NT2/D1 (cell line): ENCODE measurements at regions not wholly inside any gene's neighbourhood (a gene's known extent, or its start where the extent isn't known, plus 50 kb on each side); places are given as distances from the start of the nearest gene placed in this dataset.

Experiments used
- DNase-seq: peaks from one replicate; pipeline ENCODE4 v3.0.0-alpha.2; 2011; ENCODE audit warnings: low read depth, low spot score
- H3K27me3 ChIP-seq: 2 replicates; pipeline ENCODE4 v1.6.0; 2011; ENCODE audit warnings: mild to moderate bottlenecking; ENCODE audit not compliant: insufficient read length, insufficient read depth
- H3K36me3 ChIP-seq: 2 replicates; pipeline ENCODE4 v1.6.1; 2011; ENCODE audit warnings: mild to moderate bottlenecking, low read length, mixed read lengths; ENCODE audit not compliant: insufficient read depth, insufficient read length
- H3K4me1 ChIP-seq: 2 replicates; pipeline ENCODE4 v1.5.1; 2011; ENCODE audit not compliant: insufficient read depth, insufficient read length
- H3K4me3 ChIP-seq: 2 replicates; pipeline ENCODE4 v1.5.1; 2011; ENCODE audit warnings: low read depth; ENCODE audit not compliant: insufficient read length
- H3K9ac ChIP-seq: 2 replicates; pipeline ENCODE4 v1.6.0; 2011; ENCODE audit warnings: low read depth; ENCODE audit not compliant: insufficient read length
- H3K9me3 ChIP-seq: 2 replicates; pipeline ENCODE4 v1.5.1; 2011; ENCODE audit warnings: mild to moderate bottlenecking, low read length; ENCODE audit not compliant: insufficient read depth
- SUZ12 ChIP-seq: IDR thresholded peaks from 2 replicates; pipeline ENCODE4 v1.6.1; 2011; ENCODE audit not compliant: insufficient read length, insufficient read depth; ENCODE audit errors: extremely low read depth
- YY1 ChIP-seq: IDR thresholded peaks from 2 replicates; pipeline ENCODE4 v1.6.1; 2011; ENCODE audit not compliant: insufficient read length, insufficient read depth
- ZNF274 ChIP-seq: IDR thresholded peaks from 2 replicates; pipeline ENCODE4 v1.6.1; 2011; ENCODE audit warnings: mild to moderate bottlenecking, low read depth, low read length

GRCh38 chr2:52526735-52527134, 1240.9 kb upstream of the CHAC2 start:
- no peak overlapping the region for H3K9ac ChIP-seq
- TF ChIP-seq SUZ12 (no peak), ZNF274 (no peak), YY1 (no peak)
- H3K4me1 ChIP-seq: no peaks in the 10 kb centered on the region
- H3K9me3 ChIP-seq: peaks cover 11% of the 10 kb centered on the region; the same call in 1 of the 2 replicates
- H3K36me3 ChIP-seq: no peaks in the 10 kb centered on the region
- H3K4me3 ChIP-seq: no peak overlapping the region
- H3K27me3 ChIP-seq: no peaks in the 10 kb centered on the region
- DNase-seq: no peak

GRCh38 chr2:52520644-52521043, 1247.0 kb upstream of the CHAC2 start:
- H3K4me1 ChIP-seq: no peaks in the 10 kb centered on the region
- no peak for DNase-seq
- H3K27me3 ChIP-seq: no peaks in the 10 kb centered on the region
- peaks cover 11% of the 10 kb centered on the region; the same call in 1 of the 2 replicates for H3K9me3 ChIP-seq
- no peaks in the 10 kb centered on the region for H3K36me3 ChIP-seq
- no peak overlapping the region for H3K9ac ChIP-seq
- TF ChIP-seq ZNF274 (no peak), SUZ12 (no peak), YY1 (no peak)
- no peak overlapping the region for H3K4me3 ChIP-seq

- TF ChIP-seq SUZ12 (no peak), ZNF274 (no peak), YY1 (no peak)
- no peaks in the 10 kb centered on the region for H3K27me3 ChIP-seq
- no peaks in the 10 kb centered on the region for H3K4me1 ChIP-seq
- H3K36me3 ChIP-seq: no peaks in the 10 kb centered on the region
- no peak overlapping the region for H3K9ac ChIP-seq
- no peak for DNase-seq
- no peaks in the 10 kb centered on the region for H3K9me3 ChIP-seq
- H3K4me3 ChIP-seq: no peak overlapping the region
These were observed 1248.9 kb upstream of the CHAC2 start for GRCh38 chr2:52518678-52519077.

- Histone ChIP-seq H3K36me3 (no peaks in the 10 kb centered on the region), H3K4me3 (no peak overlapping the region), H3K27me3 (no peaks in the 10 kb centered on the region), H3K9ac (no peak overlapping the region), H3K4me1 (no peaks in the 10 kb centered on the region), H3K9me3 (no peaks in the 10 kb centered on the region)
- TF ChIP-seq YY1 (no peak), ZNF274 (no peak), SUZ12 (no peak)
- DNase-seq: no peak
These were observed 1254.8 kb upstream of the CHAC2 start for GRCh38 chr2:52512760-52513159.

GRCh38 chr2:52510432-52510831, 1257.2 kb upstream of the CHAC2 start:
- Histone ChIP-seq H3K36me3 (no peaks in the 10 kb centered on the region), H3K27me3 (no peaks in the 10 kb centered on the region), H3K9me3 (no peaks in the 10 kb centered on the region), H3K4me3 (no peak overlapping the region), H3K4me1 (no peaks in the 10 kb centered on the region), H3K9ac (no peak overlapping the region)
- TF ChIP-seq ZNF274 (no peak), SUZ12 (no peak), YY1 (no peak)
- DNase-seq: no peak

DNA sequence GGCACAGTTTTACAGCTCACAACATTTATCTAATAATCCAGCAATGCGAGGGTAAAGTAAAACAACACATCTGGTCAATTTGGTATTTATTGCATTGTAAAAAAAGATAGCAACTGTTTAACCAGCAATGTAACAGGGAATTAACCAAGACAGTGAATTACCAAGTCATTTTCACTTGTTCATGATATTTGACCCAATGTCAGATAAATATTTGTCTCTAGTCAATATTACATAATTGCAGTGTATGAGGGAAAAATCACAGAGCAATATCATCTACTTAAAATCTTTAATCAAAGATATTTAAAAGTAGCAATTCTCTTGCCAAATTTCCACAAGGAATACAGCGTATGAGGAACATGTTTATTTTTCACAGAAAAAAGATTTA, 1265.1 kb upstream of the CHAC2 start:
- no peak for TF ChIP-seq YY1
- TF ChIP-seq ZNF274: no peak
- no peak for TF ChIP-seq SUZ12
- no peak overlapping the region for H3K4me3 ChIP-seq
- no peak overlapping the region for H3K9ac ChIP-seq
- DNase-seq: no peak
- no peaks in the 10 kb centered on the region for H3K36me3 ChIP-seq
- H3K27me3 ChIP-seq: no peaks in the 10 kb centered on the region
- H3K4me1 ChIP-seq: no peaks in the 10 kb centered on the region
- peaks cover 10% of the 10 kb centered on the region; the same call in 1 of the 2 replicates for H3K9me3 ChIP-seq

DNA sequence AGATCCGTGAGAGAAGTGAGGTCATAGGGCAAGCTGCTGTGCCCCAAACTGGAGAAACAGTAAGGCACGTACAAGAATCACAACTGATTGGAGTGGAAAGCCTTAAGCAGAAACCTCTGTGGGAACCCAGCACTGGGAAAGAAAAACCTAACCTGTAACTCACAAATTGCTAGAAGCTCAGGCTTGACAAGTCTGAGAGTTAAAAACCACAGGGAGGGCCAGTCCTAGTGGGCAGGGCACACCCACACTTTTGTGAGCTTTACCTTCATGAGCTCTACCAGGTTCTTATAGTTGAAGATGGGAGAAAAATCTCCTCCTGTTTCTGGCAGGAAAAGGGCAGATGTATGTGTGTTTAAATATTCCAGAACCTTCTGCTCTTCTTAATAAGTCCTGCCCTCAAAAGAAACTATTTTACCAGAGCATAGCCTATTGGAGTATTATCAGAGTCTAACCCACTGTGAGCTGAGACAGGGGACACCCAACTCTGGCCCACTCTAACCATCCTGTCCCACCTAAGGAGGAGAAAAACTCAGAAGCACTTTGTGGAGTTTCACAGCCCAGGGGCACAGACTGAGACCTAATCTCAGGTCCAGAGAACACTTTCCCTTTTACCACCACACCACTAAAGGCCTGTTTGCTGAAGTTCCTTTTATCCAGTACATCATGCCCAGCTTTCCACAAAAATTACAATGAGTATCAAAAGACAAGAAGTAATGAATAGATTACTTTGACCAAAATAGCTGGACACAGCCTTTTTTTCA, 1265.7 kb upstream of the CHAC2 start:
- Histone ChIP-seq H3K36me3 (no peaks in the 10 kb centered on the region), H3K9ac (no peak overlapping the region), H3K9me3 (peaks cover 16% of the 10 kb centered on the region; the same call in 1 of the 2 replicates), H3K27me3 (no peaks in the 10 kb centered on the region), H3K4me1 (no peaks in the 10 kb centered on the region), H3K4me3 (no peak overlapping the region)
- no peak for DNase-seq
- TF ChIP-seq YY1 (no peak), ZNF274 (no peak), SUZ12 (no peak)
